ENCODE measurements at regions not wholly inside any gene's neighbourhood (a gene's known extent, or its start where the extent isn't known, plus 50 kb on each side); places are given as distances from the start of the nearest gene placed in this dataset.
A peak's percentile ranks its signal among the peaks of the same experiment; 100 is the strongest.
"Not testable (repeated sequence)": the region's sequence is repeated elsewhere in the genome, so short reads cannot be mapped to it uniquely, and the experiment has no call there.

GRCh38 chr2:234553223-234553622, 56.3 kb upstream of the ARL4C start:
- DNase-seq, result not testable (repeated sequence)

- DNase-seq, result peak; percentile 83
These were observed 53.7 kb upstream of the ARL4C start for GRCh38 chr2:234550511-234551107.

- no peak for DNase-seq
These were observed 53.2 kb upstream of the ARL4C start for GRCh38 chr2:234550056-234550455.

GRCh38 chr2:234548695-234549420, 52.0 kb upstream of the ARL4C start:
- peak; percentile 42 for DNase-seq

- DNase-seq, result no peak
These were observed 49.9 kb upstream of the ARL4C start for GRCh38 chr2:234546770-234547169.
